IMR-90 (cell line): ENCODE measurements at regions not wholly inside any gene's neighbourhood (a gene's known extent, or its start where the extent isn't known, plus 50 kb on each side); places are given as distances from the start of the nearest gene placed in this dataset.

Experiments used
- ATAC-seq: fragments of 200-7000 bp; cut with Tn5 transposase; 2 replicates; pipeline ENCODE4 v1.9.1; 2020; ENCODE audit warnings: low read depth, mild to moderate bottlenecking, moderate library complexity
- BruUV-seq: library from RNA; stranded (reverse); fragments of 400-500 nt; replicated peaks from 2 replicates; lab custom pipeline; 2021; lab: Mats Ljungman, UMichigan
- CTCF ChIA-PET: fragments of 300-600 bp; formaldehyde crosslinking; extraction: SDS; loops from one replicate; lab custom pipeline; 2021; ENCODE audit warnings: antibody characterized with exemption; lab: Yijun Ruan, JAX
- POLR2A ChIA-PET: fragments of 300-600 bp; sonication (Branson Sonifier 250); formaldehyde crosslinking; loops from one replicate; lab custom pipeline; 2022; ENCODE audit warnings: antibody characterized with exemption; ENCODE audit not compliant: unreplicated experiment; lab: Charles Lee
- DNase-seq: peaks from one replicate; pipeline ENCODE4 v3.0.0; 2013
- H2AFZ ChIP-seq: replicated peaks from 2 replicates; pipeline ENCODE3; 2013; ENCODE audit warnings: low read length, mild to moderate bottlenecking; ENCODE audit not compliant: poor library complexity
- H2AK5ac ChIP-seq: 2 replicates; pipeline ENCODE4 v1.6.1; 2013; ENCODE audit warnings: low read depth, low read length, inconsistent platforms
- H2AK9ac ChIP-seq: replicated peaks from 2 replicates; pipeline ENCODE3; 2013; ENCODE audit warnings: mild to moderate bottlenecking, low read depth, low read length, moderate library complexity; ENCODE audit not compliant: poor library complexity
- H2BK120ac ChIP-seq: 2 replicates; pipeline ENCODE4 v1.6.1; 2013; ENCODE audit warnings: low read depth, low read length, inconsistent platforms
- H2BK15ac ChIP-seq: 3 replicates; pipeline ENCODE4 v1.6.1; 2013; ENCODE audit warnings: low read depth, low read length, inconsistent platforms
- H2BK20ac ChIP-seq: 2 replicates; pipeline ENCODE4 v1.6.1; 2013; ENCODE audit warnings: low read depth, mild to moderate bottlenecking, inconsistent platforms, low read length, moderate library complexity
- H2BK5ac ChIP-seq: 2 replicates; pipeline ENCODE4 v1.6.1; 2013; ENCODE audit warnings: mild to moderate bottlenecking, low read depth, low read length, inconsistent platforms; ENCODE audit not compliant: poor library complexity, severe bottlenecking
- H3K14ac ChIP-seq: replicated peaks from 2 replicates; pipeline ENCODE4 v1.6.1; 2013; ENCODE audit warnings: low read depth, low read length, inconsistent platforms
- H3K18ac ChIP-seq: 2 replicates; pipeline ENCODE4 v1.6.1; 2013; ENCODE audit warnings: low read depth, low read length, control low read depth
- H3K23ac ChIP-seq: 2 replicates; pipeline ENCODE4 v1.6.1; 2013; ENCODE audit warnings: low read depth, low read length, inconsistent platforms
- H3K27ac ChIP-seq: 2 replicates; pipeline ENCODE4 v1.5.1; 2013; ENCODE audit warnings: mild to moderate bottlenecking, control low read depth, low read length; ENCODE audit not compliant: insufficient read depth
- H3K27me3 ChIP-seq: 2 replicates; pipeline ENCODE4 v1.6.1; 2013; ENCODE audit warnings: low read length; ENCODE audit not compliant: control insufficient read depth, insufficient read depth
- H3K36me3 ChIP-seq: 2 replicates; pipeline ENCODE4 v1.6.1; 2013; ENCODE audit warnings: low read length, mixed read lengths; ENCODE audit not compliant: control insufficient read depth, insufficient read depth
- H3K4ac ChIP-seq: 2 replicates; pipeline ENCODE4 v1.6.1; 2013; ENCODE audit warnings: low read depth, low read length, inconsistent platforms
- H3K4me1 ChIP-seq: 2 replicates; pipeline ENCODE4 v1.6.1; 2013; ENCODE audit warnings: low read length, mixed read lengths; ENCODE audit not compliant: control insufficient read depth, insufficient read depth
- H3K4me2 ChIP-seq: 2 replicates; pipeline ENCODE4 v1.6.1; 2013; ENCODE audit warnings: low read depth, mild to moderate bottlenecking, control low read depth, low read length, moderate library complexity
- H3K4me3 ChIP-seq: 2 replicates; pipeline ENCODE4 v1.5.1; 2013; ENCODE audit warnings: low read depth, mild to moderate bottlenecking, control low read depth, low read length, moderate library complexity; ENCODE audit not compliant: insufficient read depth
- H3K56ac ChIP-seq: 2 replicates; pipeline ENCODE4 v1.6.1; 2013; ENCODE audit warnings: low read length, inconsistent platforms; ENCODE audit not compliant: insufficient read depth; ENCODE audit errors: extremely low read depth
- H3K79me1 ChIP-seq, 2 experiments: 2 replicates each; pipeline ENCODE4 v1.6.1; 2013; ENCODE audit warnings: low read length in 2 of 2, inconsistent platforms in 1 of 2, low read depth in 1 of 2
- H3K9ac ChIP-seq: 2 replicates; pipeline ENCODE4 v1.6.1; 2013; ENCODE audit warnings: low read depth, low read length, control low read depth
- H3K9me1 ChIP-seq: 2 replicates; pipeline ENCODE4 v1.6.1; 2013; ENCODE audit warnings: low read length, inconsistent platforms; ENCODE audit not compliant: insufficient read depth
- H3K9me3 ChIP-seq: 2 replicates; pipeline ENCODE4 v1.6.1; 2013; ENCODE audit warnings: low read length; ENCODE audit not compliant: control insufficient read depth, insufficient read depth
- H4K20me1 ChIP-seq: 2 replicates; pipeline ENCODE4 v1.6.1; 2013; ENCODE audit warnings: low read length, inconsistent platforms; ENCODE audit not compliant: insufficient read depth
- H4K5ac ChIP-seq: 2 replicates; pipeline ENCODE4 v1.6.1; 2013; ENCODE audit warnings: mild to moderate bottlenecking, low read depth, low read length, control low read depth
- H4K8ac ChIP-seq, 2 experiments: 2 replicates each; pipeline ENCODE4 v1.6.1; 2013; ENCODE audit warnings: low read depth in 2 of 2, low read length in 2 of 2, control low read depth in 1 of 2, inconsistent platforms in 1 of 2
- H4K91ac ChIP-seq: 2 replicates; pipeline ENCODE4 v1.6.1; 2013; ENCODE audit warnings: low read depth, low read length, inconsistent platforms; ENCODE audit not compliant: insufficient read depth
- BHLHE40 ChIP-seq: fragments of 150-350 bp; IDR thresholded peaks from 2 replicates; pipeline ENCODE4 v1.6.1; 2016; ENCODE audit warnings: mild to moderate bottlenecking, low read depth, low read length
- CEBPB ChIP-seq: IDR thresholded peaks from 2 replicates; pipeline ENCODE4 v1.6.1; 2012; ENCODE audit warnings: low read depth, low read length, improper control_type of control experiment
- CHD1 ChIP-seq: IDR thresholded peaks from 2 replicates; pipeline ENCODE4 v1.6.1; 2012; ENCODE audit warnings: low read depth, low read length, improper control_type of control experiment
- FOS ChIP-seq: fragments of 150-350 bp; IDR thresholded peaks from 2 replicates; pipeline ENCODE4 v1.6.1; 2016; ENCODE audit warnings: low read depth, low read length
- MAFK ChIP-seq: IDR thresholded peaks from 2 replicates; pipeline ENCODE4 v1.6.1; 2012; ENCODE audit warnings: low read depth, low read length, improper control_type of control experiment
- MAZ ChIP-seq: IDR thresholded peaks from 2 replicates; pipeline ENCODE4 v1.6.1; 2012; ENCODE audit warnings: low read depth, mild to moderate bottlenecking, low read length, improper control_type of control experiment, moderate library complexity, borderline replicate concordance
- MXI1 ChIP-seq: IDR thresholded peaks from 2 replicates; pipeline ENCODE4 v1.6.1; 2012; ENCODE audit warnings: low read depth, mild to moderate bottlenecking, low read length, moderate library complexity, borderline replicate concordance
- NFE2L2 ChIP-seq: fragments of 150-350 bp; IDR thresholded peaks from 2 replicates; pipeline ENCODE4 v1.6.1; 2016; ENCODE audit warnings: low read depth, mild to moderate bottlenecking, low read length
- POLR2A ChIP-seq: IDR thresholded peaks from 2 replicates; pipeline ENCODE4 v1.6.1; 2012; ENCODE audit warnings: mild to moderate bottlenecking, low read depth, low read length
- RAD21 ChIP-seq: IDR thresholded peaks from 2 replicates; pipeline ENCODE4 v1.6.1; 2012; ENCODE audit warnings: low read length, improper control_type of control experiment
- RCOR1 ChIP-seq: IDR thresholded peaks from 2 replicates; pipeline ENCODE4 v1.6.1; 2012; ENCODE audit warnings: mild to moderate bottlenecking, low read length, improper control_type of control experiment; ENCODE audit not compliant: insufficient replicate concordance
- RFX5 ChIP-seq: IDR thresholded peaks from 2 replicates; pipeline ENCODE4 v1.8.0; 2012; ENCODE audit warnings: low read depth, mild to moderate bottlenecking, low read length, moderate library complexity
- SMC3 ChIP-seq: fragments of 150-350 bp; IDR thresholded peaks from 2 replicates; pipeline ENCODE4 v1.6.1; 2016; ENCODE audit warnings: low read depth, mild to moderate bottlenecking, antibody characterized with exemption, low read length, moderate library complexity
- USF2 ChIP-seq: fragments of 150-350 bp; IDR thresholded peaks from 2 replicates; pipeline ENCODE4 v1.6.1; 2017; ENCODE audit warnings: mild to moderate bottlenecking, antibody characterized with exemption, low read length, low read depth
- WGBS, 2 experiments: methylation state at CpG; one replicate each; pipeline versions ENCODE4 v1.1.5 to v1.1.7; 2013; ENCODE audit warnings: missing lambda C conversion rate in 2 of 2; ENCODE audit not compliant: insufficient read length in 1 of 2; ENCODE audit errors: extremely low coverage in 2 of 2; 5-methylcytosine and 5-hydroxymethylcytosine counted together
- dilution Hi-C: fragments of 300-500 bp; cut with HindIII; formaldehyde crosslinking; loops from one replicate; pipeline ENCODE4 v1.14.3; 2018; ENCODE audit warnings: low sequenced_read_pairs; ENCODE audit not compliant: unreplicated experiment
- in situ Hi-C: fragments of 300-500 bp; cut with MboI; formaldehyde crosslinking; loops from 3 replicates; pipeline ENCODE4 v1.14.3; 2019; ENCODE audit warnings: low sequenced_read_pairs, inconsistent platforms, mixed read lengths
- intact Hi-C: fragments of 100-400 bp; cut with micrococcal nuclease; formaldehyde crosslinking; loops from 2 replicates; pipeline ENCODE4 v1.10.0; 2022
- TF ChIP-seq, protein P1 (sequence below): fragments of 150-350 bp; IDR thresholded peaks from 2 replicates; pipeline ENCODE4 v1.6.1; 2016; ENCODE audit warnings: low read depth, mild to moderate bottlenecking, low read length, moderate library complexity, borderline replicate concordance
- TF ChIP-seq, protein P2 (sequence below): conservative IDR thresholded peaks from 2 replicates; pipeline ENCODE4 v1.5.1; 2012; ENCODE audit warnings: mild to moderate bottlenecking, low read depth, low read length, improper control_type of control experiment

GRCh38 chr6:12459945-12460661 is 169.9 kb downstream of the EDN1 start:
- Histone ChIP-seq H3K18ac (no peak overlapping the region), H3K9me1 (no peaks in the 10 kb centered on the region), H3K79me1 (no peaks in the 10 kb centered on the region), H3K4me2 (no peak overlapping the region), H3K14ac (no peak overlapping the region), H2BK20ac (no peak overlapping the region), H4K20me1 (no peaks in the 10 kb centered on the region), H2BK120ac (no peak overlapping the region), H2AFZ (no peak overlapping the region), H4K8ac (no peak overlapping the region), H3K36me3 (no peaks in the 10 kb centered on the region), H2BK5ac (no peak overlapping the region), H3K4me3 (no peak overlapping the region), H3K4ac (no peak overlapping the region), H2AK9ac (no peak overlapping the region), H4K5ac (no peak overlapping the region), H3K4me1 (no peaks in the 10 kb centered on the region), H3K9ac (no peak overlapping the region), H2BK15ac (no peak overlapping the region), H3K9me3 (no peaks in the 10 kb centered on the region; the same call in 1 of the 2 replicates), H3K56ac (no peak overlapping the region), H3K27me3 (peaks cover 3% of the 10 kb centered on the region; the same call in 1 of the 2 replicates), H4K91ac (no peak overlapping the region), H3K27ac (no peak overlapping the region), H2AK5ac (no peak overlapping the region), H3K23ac (no peak overlapping the region)
- POLR2A ChIA-PET = no interaction called here
- CTCF ChIA-PET = no interaction called here
- dilution Hi-C loops (no loop called here), intact Hi-C loops (no loop called here), in situ Hi-C loops (no loop called here)
- TF ChIP-seq, protein P1, sequence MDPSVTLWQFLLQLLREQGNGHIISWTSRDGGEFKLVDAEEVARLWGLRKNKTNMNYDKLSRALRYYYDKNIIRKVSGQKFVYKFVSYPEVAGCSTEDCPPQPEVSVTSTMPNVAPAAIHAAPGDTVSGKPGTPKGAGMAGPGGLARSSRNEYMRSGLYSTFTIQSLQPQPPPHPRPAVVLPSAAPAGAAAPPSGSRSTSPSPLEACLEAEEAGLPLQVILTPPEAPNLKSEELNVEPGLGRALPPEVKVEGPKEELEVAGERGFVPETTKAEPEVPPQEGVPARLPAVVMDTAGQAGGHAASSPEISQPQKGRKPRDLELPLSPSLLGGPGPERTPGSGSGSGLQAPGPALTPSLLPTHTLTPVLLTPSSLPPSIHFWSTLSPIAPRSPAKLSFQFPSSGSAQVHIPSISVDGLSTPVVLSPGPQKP = no peak
- TF ChIP-seq RFX5 (no peak), MAZ (no peak), MAFK (no peak), BHLHE40 (no peak), NFE2L2 (no peak), RAD21 (no peak), FOS (no peak), POLR2A (no peak), MXI1 (no peak), CHD1 (no peak), RCOR1 (no peak), CEBPB (no peak), SMC3 (no peak), USF2 (no peak)
- TF ChIP-seq, protein P2, sequence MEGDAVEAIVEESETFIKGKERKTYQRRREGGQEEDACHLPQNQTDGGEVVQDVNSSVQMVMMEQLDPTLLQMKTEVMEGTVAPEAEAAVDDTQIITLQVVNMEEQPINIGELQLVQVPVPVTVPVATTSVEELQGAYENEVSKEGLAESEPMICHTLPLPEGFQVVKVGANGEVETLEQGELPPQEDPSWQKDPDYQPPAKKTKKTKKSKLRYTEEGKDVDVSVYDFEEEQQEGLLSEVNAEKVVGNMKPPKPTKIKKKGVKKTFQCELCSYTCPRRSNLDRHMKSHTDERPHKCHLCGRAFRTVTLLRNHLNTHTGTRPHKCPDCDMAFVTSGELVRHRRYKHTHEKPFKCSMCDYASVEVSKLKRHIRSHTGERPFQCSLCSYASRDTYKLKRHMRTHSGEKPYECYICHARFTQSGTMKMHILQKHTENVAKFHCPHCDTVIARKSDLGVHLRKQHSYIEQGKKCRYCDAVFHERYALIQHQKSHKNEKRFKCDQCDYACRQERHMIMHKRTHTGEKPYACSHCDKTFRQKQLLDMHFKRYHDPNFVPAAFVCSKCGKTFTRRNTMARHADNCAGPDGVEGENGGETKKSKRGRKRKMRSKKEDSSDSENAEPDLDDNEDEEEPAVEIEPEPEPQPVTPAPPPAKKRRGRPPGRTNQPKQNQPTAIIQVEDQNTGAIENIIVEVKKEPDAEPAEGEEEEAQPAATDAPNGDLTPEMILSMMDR = no peak
- DNase-seq = peak; percentile 29
- no CpG with 5 or more reads among the region's 7 CpGs for WGBS, 2 experiments
- ATAC-seq = no peak
- BruUV-seq = no TSS peak
